ENCODE measurements at regions not wholly inside any gene's neighbourhood (a gene's known extent, or its start where the extent isn't known, plus 50 kb on each side); places are given as distances from the start of the nearest gene placed in this dataset.

DNA sequence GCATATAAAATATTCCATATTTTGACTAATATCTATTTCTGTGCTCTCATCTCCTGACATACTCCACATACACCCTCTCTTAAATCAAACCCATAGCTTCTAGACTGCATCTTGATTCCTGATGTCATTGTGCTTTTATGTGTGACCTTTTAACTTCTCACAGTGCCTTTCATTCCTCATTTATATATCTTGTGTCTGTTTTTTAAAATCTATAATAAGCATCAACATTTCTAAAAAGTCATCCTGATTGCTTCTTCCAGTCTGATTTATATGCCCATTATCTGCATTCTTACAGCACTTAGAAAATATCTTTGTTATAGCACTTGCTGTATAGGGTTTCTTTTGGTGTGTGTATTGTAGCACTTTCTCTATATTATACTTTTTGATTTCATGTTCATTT, 190.1 kb upstream of the ITM2A start:
- TF ChIP-seq, protein P1, sequence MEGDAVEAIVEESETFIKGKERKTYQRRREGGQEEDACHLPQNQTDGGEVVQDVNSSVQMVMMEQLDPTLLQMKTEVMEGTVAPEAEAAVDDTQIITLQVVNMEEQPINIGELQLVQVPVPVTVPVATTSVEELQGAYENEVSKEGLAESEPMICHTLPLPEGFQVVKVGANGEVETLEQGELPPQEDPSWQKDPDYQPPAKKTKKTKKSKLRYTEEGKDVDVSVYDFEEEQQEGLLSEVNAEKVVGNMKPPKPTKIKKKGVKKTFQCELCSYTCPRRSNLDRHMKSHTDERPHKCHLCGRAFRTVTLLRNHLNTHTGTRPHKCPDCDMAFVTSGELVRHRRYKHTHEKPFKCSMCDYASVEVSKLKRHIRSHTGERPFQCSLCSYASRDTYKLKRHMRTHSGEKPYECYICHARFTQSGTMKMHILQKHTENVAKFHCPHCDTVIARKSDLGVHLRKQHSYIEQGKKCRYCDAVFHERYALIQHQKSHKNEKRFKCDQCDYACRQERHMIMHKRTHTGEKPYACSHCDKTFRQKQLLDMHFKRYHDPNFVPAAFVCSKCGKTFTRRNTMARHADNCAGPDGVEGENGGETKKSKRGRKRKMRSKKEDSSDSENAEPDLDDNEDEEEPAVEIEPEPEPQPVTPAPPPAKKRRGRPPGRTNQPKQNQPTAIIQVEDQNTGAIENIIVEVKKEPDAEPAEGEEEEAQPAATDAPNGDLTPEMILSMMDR (IDR thresholded peaks at IDR 0.05): no peak
- TF ChIP-seq EZH2 (IDR thresholded peaks at IDR 0.05): no peak
